Tongue (tissue), 1 donor: ENCODE measurements at regions not wholly inside any gene's neighbourhood (a gene's known extent, or its start where the extent isn't known, plus 50 kb on each side); places are given as distances from the start of the nearest gene placed in this dataset.
"Not testable (repeated sequence)": the region's sequence is repeated elsewhere in the genome, so short reads cannot be mapped to it uniquely, and the experiment has no call there.

Experiments
- DNase-seq: peaks from one replicate; pipeline ENCODE4 v3.0.0-alpha.2; 2015

DNA sequence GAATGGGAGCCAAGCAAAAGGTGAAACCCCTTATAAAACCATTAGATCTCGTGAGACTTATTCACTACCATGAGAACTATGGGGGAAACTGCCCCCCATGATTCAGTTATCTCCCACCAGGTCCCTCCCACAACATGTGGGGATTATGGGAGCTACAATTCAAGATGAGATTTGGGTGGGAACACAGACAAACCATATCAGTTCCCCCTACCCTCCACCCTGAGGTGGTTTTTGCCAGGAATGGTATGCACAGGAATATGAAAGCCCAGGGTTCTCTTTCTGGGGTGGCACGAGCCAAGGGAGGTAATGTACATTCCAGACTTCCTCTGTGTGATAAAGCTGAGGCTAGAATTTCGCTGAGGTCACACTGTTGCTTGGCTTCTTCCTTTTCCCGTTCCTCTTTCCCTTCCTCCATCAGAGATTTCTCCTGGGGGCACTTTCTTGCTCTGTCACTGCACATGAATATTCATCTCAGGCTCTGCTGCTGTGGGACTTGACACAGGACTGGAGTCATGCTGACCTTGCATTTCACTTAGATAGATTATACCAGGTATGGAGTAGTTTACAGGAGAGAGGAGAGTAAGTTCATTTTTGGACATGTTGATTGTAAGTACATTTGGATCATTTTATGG is 347.0 kb upstream of the MTPN start:
- DNase-seq = no peak

DNA sequence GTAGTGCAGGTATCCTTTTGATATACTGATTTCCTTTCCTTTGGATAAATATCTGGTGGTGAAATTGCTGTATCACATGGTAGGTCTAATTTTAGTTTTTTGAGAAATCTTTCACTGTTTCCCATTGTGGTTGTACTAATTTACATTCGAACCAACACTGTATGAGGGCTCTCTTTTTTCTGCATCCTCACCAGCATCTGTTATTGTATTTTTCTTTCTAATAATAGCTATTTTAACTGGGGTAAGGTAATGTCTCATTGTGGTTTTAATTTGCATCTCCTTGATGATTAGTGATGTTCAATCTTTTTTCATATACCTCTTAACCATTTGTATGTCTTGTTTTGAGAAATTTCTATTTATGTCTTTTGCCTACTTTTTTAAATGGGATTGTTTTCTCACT is 335.4 kb upstream of the MTPN start:
- no peak for DNase-seq

DNA sequence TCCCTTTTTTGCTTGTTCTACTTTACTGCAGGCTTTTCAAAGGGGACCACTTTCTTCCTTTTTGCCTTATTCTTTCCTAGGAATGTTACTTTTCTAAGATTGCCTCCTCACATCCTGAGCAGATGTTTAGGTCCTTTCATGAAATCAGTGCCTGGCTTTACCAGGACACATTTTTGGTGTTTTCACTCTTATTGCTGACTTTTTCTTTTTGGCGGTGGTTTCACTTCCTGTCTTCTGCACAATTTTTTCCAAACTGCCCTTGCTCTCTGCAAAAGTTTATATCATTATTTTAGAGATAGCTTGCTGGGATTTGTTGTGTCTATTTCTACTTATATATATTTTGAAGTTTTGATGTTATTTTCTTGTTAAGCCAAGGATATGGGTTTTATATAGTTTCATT is 332.2 kb upstream of the MTPN start:
- no peak for DNase-seq

DNA sequence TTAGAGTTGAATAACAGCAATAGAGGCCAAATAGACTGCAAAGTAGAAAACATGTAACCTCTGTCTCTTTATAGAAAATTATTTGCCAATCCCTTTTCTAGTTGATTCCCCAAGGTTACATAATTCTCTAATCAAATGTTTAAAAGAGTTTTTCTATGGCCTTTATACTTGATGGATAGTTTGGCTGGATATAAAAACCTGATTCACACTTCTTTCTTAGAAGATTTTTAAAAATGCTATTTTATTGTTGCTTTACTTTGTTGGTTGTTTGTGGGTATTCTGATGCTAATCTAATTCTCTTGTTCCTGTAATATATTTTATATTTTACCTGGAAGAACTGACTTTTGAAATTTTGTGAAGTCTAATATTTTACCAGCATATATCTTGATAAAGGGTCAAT is 331.1 kb upstream of the MTPN start:
- no peak for DNase-seq

DNA sequence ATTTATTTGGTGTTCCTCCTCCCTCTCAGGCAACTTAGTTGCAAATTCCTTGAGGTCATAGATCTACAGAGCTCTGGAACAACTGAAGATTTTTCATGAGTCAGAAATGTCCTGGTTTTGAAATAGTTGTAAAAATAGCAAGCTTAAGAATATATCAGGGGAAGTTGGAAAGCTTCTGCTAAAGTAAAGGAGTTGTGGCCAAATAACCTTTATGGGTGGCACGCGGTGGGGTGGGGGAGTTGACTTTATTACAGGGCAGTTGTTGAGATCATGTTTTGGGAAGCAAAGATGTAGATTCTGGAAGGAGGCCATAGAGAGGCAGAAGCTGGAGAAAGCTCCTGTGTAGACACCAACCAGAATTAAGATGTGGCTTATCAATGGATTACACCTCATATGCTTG is 326.0 kb upstream of the MTPN start:
- no peak for DNase-seq

DNA sequence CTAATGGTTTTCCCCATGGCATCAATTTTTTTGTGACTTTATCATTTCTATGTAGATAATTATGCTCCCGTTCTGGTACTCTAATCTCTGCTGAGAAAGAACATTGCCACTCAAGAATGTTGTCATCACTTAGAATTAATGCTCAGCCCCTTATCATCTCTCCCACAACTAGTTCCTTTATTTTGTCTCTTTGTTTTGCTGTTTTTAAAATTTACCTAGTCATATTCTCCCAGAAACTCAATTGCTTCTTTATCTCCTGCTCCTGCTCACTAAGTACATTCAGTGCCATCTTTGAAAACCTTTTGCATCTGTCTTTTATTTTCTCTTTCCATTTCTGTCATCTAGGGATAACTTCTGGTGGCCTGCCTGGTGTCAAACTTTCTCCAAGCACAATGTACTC is 324.9 kb upstream of the MTPN start:
- DNase-seq = no peak

DNA sequence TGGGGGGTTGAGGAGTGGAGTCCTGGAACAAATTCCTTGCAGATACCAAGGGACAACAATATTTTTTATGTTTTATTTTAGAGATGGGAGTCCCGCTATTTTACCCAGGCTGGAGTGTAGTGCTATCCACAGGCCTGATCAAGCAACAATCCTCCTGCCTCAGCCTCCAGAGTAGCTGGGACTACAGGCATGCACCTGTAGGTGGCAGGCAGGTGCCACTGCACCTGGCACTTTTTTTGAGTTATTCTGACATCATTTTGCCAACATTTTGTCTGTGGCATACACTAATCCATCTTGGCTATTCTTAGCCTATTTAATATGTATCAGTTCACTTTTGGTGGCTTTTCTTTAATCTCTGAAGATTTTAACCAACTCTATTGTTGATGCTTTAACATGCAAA is 317.8 kb upstream of the MTPN start:
- no peak for DNase-seq

DNA sequence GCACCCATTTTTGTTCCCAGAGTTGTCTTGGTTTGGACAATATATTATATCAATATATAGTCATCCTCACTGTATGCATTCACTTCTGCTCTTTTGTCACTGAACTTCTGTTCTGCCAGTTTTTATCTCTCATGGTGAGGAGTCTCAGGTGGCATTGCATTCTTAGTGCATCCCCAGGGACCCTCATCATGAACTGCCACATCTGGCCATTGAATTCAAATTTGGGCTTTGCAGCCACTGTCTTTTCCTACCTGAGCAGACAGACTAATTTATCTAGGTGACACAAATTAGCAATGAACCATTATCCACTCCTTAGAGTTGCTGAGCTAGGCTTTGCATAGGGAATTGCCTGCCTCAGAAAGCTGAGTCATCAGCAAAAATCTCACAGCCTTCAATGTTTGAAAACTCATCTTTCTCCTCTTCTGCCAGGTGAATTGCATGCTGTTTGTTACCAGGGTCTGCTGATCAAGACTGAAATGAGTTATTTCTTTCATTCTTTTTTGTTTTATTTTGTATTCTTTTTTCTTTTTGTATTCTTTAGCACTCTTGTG is 316.8 kb upstream of the MTPN start:
- DNase-seq = no peak

DNA sequence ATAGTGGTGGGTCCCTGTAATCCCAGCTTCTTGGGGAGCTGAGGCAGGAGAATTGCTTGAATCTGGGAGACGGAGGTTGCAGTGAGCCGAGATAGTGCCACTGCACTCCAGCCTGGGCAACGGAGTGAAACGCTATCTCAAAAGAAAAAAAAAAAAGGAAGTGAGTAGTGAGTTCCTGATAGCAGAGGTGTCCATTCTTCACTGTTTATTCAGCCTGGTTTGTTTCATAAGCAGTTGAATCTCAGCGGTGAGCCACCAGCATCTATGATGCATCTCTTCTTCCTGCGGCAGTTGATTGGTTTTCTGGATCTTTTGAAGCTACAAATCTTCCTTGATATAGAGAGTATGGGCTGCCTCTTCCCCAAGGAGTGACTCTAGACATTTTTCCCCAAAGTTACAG is 316.1 kb upstream of the MTPN start:
- no peak for DNase-seq

DNA sequence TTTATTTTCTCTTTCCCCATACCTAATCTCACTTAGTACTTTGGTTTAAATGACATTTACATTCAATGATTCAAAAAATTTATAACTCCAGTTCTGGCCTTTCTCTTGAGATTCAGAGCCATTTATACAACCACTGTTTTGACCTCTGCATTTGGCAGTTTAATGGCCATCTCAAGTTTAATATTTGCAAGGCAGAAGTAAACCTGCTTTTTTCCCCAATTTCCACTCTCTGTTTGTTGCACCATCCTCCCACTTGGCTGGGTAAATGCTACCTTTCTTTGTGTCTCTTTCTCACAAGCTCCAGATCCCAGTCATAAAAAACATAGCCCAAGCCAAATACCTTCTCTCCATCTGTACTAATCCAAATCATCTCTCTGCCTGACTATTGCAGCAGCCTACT is 315.2 kb upstream of the MTPN start:
- no peak for DNase-seq

DNA sequence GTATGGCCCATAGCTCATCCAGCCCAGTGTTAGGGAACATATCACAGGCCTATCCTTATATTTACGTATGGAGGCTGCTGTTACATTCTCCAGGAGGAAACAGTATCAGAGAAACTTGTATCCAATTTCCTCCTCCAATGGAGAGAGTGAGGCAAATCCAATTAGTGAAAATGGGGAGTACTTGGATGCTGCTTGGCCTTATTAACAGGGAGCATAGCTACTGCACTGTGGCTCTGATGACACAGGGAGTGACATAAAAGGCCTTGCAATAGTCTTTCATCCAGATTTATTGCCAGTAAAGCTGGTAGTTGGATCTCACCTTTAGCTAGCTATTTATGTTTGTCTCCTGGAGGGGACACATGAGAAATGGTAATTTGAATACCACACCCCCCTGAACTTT is 313.2 kb upstream of the MTPN start:
- no peak for DNase-seq

DNA sequence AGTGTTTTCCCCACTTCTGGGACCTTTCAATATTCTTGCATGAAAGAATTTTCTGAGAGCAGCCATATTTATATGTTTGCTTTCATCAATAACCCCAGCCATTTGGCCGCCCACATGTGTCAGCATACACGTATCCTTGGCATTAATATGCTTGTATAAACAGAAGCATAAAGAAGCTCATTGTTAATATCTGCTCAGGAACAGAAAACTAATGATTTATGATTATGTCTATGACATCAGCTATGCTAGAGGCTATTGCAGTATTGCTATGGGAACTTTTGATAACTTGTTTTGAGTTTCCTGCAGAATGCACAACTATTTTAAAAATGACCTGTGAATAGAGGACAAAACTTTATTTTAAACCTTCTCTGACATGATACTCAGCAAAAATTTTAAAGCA is 300.9 kb upstream of the MTPN start:
- DNase-seq = no peak

DNA sequence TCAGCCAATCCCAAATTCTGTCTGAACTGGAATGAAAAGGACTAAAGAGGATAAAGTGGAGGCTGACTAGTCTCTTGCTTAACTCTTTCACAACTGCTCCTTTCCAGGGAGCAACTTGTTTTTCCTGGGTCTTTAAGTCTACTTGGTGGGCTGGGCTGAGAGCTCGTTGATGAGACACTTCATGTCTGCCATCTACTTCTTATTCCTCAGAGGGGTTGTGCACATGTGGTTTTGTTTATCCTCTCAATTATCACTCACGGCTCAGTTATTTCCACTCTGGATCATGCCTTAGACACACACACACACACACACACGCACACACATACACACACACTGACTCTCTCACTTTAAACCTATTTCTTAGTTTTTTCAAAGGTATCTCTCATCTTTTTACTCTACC is 298.6 kb upstream of the MTPN start:
- DNase-seq = no peak

DNA sequence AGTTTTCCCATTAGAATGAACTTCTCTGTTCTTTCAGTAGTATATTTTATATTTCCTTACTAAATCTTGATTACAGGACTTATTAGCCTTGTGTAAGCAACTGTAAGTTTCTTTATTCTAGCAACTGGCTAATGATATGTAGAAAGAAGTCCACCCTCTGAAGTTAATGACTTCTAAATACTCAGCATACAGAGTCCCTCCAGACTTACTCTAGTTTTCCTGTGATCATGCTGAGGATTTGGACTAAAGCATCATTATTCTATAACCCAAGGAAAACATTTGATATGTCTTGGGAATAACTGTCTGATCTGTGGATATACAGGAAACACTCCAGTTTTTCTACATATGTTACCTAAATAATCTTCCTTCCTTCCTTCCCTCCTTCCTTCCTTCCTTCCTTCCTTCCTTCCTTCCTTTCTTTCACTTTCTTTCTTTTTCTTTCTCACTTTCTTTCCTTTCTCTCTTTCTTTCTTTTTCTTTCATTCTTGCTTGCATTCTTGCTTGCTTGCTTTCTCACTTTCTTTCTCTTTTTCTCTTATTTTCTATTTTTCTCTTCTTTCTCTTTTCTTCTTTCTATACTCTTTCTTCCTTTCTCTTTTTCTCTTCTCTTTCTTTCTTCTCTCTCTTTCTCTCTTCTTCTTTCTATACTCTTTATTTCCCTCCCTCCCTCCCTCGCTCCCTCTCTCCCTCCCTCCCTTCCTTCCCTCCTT is 297.6 kb upstream of the MTPN start:
- no peak for DNase-seq

DNA sequence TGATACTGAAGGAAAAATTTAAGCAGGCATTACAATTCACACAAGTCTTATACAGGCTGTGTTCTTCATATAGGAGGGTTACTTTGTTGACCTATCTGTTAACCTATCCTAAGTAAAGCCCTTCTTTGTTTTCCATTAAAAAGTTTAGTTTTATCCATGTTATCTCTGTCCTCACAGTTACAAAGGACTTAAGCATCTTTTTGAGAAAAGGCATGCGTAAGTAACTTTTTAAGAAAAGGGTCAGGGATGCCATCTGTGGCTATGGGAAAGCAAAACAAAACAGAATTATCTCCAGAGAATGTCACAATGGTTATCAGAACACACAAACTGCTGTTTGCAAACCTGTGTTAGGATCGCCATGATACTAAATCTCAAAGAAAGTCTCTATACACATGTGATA is 295.8 kb upstream of the MTPN start:
- no peak for DNase-seq

DNA sequence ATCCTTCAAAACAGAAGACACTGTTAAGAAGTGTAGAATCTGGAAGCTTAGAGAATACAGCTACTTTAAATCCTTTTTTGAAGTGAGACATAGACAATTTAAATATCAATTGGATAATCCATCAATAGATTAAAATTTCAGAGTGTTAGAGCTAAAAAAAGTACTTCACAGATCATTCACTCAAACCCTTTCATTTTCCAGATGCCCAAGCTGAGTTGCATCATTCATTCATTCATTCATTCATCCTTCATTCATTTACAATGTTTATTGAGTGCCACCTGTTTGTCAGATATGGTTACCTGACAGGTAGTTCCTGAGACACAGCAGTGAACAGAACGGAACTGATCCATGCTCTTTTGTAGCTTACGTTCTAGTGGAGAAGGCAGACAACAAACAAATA is 290.7 kb upstream of the MTPN start:
- no peak for DNase-seq

DNA sequence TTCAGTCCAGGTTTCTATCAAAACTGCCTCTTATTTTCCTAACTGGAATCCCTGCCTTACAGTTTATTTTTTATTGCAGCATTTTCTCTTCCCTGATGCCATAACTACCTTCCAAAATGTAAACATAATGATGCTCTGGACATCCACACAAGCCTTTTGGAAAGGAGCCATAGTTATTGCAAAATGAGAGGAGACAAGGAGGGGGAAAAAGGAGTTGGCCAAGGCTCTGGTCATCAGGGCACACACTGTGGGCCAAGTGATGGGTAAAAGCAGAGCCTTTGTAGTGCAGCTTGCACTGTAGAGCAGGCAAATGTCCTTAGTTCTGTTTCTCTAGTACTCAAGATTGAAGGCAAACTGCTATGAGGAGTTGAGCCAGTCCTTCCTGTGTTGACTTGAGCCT is 289.3 kb upstream of the MTPN start:
- no peak for DNase-seq

DNA sequence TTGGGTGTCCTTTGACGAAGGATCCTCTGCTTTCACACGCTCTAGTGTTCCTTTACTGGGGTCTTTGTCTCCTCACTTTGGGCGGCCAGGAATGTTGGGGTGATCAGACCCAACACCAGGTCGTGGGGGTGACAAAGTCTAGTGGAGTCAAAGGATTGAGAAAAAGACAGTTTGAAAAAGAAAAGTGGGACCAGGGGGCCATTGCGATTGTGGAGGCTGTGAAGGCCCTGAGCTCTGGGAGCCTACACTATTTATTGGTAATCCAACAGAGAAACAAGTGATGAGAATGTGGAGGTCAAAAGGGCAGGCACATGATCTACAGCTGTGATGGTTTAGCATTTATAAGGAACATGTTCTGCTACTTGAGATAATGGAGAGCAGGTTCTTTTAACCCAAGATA is 287.1 kb upstream of the MTPN start:
- not testable (repeated sequence) for DNase-seq

DNA sequence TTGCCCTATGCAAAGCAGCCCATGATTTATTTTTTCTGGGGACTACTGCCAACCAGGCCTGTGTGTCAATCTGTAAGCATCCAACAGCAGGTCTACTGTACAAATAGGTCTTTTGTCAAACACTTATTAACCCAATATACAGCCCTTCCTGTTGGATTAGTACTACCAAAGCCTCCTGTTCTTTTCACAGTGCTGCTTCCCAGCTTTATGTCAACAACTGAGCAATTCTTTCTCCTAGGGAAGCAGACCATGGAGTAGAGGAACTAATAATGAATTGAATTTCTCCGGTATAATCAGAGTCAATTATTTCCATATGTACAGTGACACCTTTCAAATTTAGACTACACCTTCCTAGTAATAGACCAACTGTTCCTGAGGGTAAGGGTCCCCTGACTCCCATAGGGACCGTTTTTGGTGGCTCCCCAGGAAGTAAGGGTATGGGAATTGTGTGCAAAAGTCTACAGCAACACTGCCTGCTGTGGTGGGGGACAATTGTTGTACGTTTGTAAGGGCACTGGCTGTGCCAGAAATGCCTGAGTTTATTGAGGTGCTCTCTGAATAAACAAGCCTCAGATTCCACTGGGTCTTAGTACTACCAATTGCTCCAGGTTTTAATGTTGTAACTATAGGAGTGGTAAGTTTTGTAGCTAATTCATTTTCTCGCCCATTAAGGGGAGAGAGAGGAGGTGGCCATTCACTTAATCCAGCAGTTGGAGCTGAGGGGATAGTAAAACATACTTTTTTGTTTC is 286.1 kb upstream of the MTPN start:
- not testable (repeated sequence) for DNase-seq

DNA sequence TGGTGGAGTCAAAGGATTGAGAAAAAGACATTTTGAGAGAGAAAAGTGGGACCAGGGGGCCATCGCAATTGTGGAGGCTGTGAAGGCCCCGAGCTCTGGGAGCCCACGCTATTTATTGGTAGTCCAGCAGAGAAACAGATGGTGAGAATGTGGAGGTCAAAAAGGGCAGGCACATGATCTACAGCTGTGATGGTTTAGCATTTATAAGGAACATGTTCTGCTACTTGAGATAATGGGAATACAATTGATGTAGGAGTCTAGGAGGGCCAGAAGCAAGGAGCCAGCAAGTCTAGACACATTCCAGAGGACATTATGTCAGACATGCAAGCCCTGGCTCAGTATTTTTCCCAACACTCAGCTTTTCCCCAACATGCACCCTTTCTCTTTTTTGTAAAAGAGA is 283.4 kb upstream of the MTPN start:
- DNase-seq = not testable (repeated sequence)

DNA sequence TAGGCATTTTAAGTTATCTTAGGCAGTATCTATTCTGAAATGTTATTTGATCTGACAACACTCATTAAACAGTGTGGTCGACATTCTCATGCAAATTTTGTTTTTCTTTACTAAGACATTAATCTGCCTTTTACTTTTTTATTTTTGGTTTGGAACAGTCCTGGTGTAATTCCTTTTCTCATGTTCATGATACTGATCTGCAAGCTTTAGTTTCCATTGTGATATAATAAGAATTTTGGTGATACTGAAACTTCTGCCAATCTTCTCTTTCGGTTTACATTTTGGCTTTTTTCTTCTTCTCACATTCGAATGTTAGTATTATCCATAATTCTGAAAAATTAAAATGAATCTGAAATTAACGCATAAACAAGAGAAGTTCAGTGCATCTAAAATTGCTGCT is 281.9 kb upstream of the MTPN start:
- no peak for DNase-seq

DNA sequence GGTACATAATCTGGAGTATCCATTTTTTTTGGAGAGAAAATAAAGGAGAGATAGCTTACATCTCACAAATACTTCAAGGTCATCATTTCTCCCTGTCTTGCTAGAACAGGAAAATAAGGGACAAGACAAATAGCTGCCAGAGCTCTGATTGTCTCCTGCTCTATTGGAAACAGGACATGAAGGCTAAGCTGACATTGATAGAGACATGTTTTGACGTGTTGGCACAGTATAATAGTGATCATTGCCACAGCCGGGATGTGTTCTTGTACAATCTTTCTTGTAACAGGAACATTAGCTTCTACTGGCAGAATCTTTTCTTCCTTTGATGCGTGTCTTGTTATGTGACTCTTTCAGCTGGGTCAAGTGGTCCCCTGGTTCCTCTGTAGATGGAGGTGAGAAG is 279.3 kb upstream of the MTPN start:
- no peak for DNase-seq

DNA sequence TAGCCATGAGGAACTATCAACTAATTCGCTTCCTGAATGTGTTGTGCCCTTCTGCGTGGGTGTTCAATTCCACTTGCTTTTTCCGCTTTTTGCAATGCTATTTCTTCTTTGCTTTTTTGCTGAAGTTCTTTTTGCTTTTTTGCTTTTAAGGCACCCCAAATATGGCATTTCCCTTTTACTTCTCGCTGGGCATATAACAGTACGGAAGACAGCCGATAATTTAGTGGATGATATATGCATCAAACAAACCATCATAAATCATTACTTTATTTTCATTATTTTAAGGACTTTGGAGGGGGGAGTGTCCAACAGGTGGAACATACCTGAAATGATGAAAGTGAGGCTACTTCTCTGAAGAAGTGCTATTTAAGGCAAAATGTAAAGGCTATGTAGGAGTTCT is 277.0 kb upstream of the MTPN start:
- no peak for DNase-seq

DNA sequence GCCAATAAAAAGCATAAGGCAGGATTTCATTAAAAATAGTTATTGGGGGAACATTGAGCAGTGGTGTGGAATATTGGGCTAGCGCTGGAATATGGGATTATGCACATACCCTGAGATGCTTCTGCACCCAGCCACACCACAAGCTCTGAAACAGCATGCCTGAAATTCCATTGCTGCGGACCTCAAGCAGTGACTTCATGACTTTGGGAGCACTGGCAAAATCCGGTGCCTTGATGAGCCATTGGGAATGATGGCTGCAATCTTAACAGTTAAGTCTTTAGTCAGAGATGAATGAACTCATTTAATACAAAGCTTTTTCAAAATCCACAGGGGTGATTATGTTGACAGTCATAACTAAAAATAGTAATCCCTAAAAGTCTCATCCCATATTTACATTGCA is 274.7 kb upstream of the MTPN start:
- DNase-seq = no peak
